Liver (tissue), 8 donors: ENCODE measurements at regions not wholly inside any gene's neighbourhood (a gene's known extent, or its start where the extent isn't known, plus 50 kb on each side); places are given as distances from the start of the nearest gene placed in this dataset.

Experiments
- DNase-seq: peaks from one replicate; pipeline ENCODE4 v3.0.0-alpha.2; 2017; ENCODE audit warnings: low spot score
- H3K27ac ChIP-seq, 2 donors: one replicate each; pipeline ENCODE4 v1.7.0; 2013; ENCODE audit warnings: inconsistent platforms in 2 of 2, low read length in 2 of 2, control low read depth in 1 of 2, low read depth in 1 of 2, mild to moderate bottlenecking in 1 of 2
- H3K27me3 ChIP-seq, 4 donors: one replicate each; pipeline versions ENCODE4 v1.6.1 to v1.7.0; 2013; ENCODE audit warnings: low read length in 3 of 4, inconsistent platforms in 1 of 4, mild to moderate bottlenecking in 1 of 4, moderate library complexity in 1 of 4; ENCODE audit not compliant: control insufficient read depth in 4 of 4, insufficient read depth in 4 of 4
- H3K36me3 ChIP-seq, 4 donors: one replicate each; pipeline versions ENCODE4 v1.6.1 to v1.7.0; 2013; ENCODE audit warnings: low read length in 3 of 4, mild to moderate bottlenecking in 3 of 4, low read depth in 1 of 4, moderate library complexity in 1 of 4; ENCODE audit not compliant: control insufficient read depth in 4 of 4, insufficient read depth in 3 of 4
- H3K4me1 ChIP-seq, 4 donors: one replicate each; pipeline versions ENCODE4 v1.6.1 to v1.7.0; 2013; ENCODE audit warnings: low read length in 3 of 4, mild to moderate bottlenecking in 3 of 4, moderate library complexity in 1 of 4; ENCODE audit not compliant: control insufficient read depth in 4 of 4, insufficient read depth in 4 of 4
- H3K4me3 ChIP-seq, 3 donors: one replicate each; pipeline versions ENCODE4 v1.6.1 to v1.7.0; 2013; ENCODE audit warnings: low read length in 3 of 3, control low read depth in 1 of 3, low read depth in 1 of 3, mild to moderate bottlenecking in 1 of 3
- H3K9ac ChIP-seq, 2 donors: one replicate each; pipeline ENCODE4 v1.7.0; 2013; ENCODE audit warnings: low read length in 2 of 2, mild to moderate bottlenecking in 2 of 2, moderate library complexity in 2 of 2, control low read depth in 1 of 2, low read depth in 1 of 2
- H3K9me3 ChIP-seq, 4 donors: one replicate each; pipeline versions ENCODE4 v1.6.1 to v1.7.0; 2013; ENCODE audit warnings: low read length in 3 of 4; ENCODE audit not compliant: control insufficient read depth in 4 of 4
- ATF3 ChIP-seq: IDR thresholded peaks from 2 replicates; pipeline ENCODE4 v1.6.1; 2016; ENCODE audit warnings: antibody characterized with exemption
- CTCF ChIP-seq: fragments of 150-350 bp; IDR thresholded peaks from 2 replicates; pipeline ENCODE4 v1.5.1; 2017; ENCODE audit warnings: improper control_type of control experiment, low read depth, low read length; ENCODE audit not compliant: missing input control
- EGR1 ChIP-seq, 2 donors: IDR thresholded peaks; 2 replicates each; pipeline ENCODE4 v1.6.1; 2016 to 2018; ENCODE audit warnings: antibody characterized with exemption in 2 of 2, low read depth in 2 of 2
- FOXA1 ChIP-seq: IDR thresholded peaks from 2 replicates; pipeline ENCODE4 v1.6.1; 2016; ENCODE audit warnings: antibody characterized with exemption
- FOXA2 ChIP-seq: IDR thresholded peaks from 2 replicates; pipeline ENCODE4 v1.6.1; 2016; ENCODE audit warnings: antibody characterized with exemption
- GABPA ChIP-seq, 2 donors: IDR thresholded peaks in 1 of 2; conservative IDR thresholded peaks in 1 of 2; 2 replicates each; pipeline ENCODE4 v1.6.1; 2016; ENCODE audit warnings: antibody characterized with exemption in 2 of 2, mild to moderate bottlenecking in 1 of 2, moderate library complexity in 1 of 2
- HNF4A ChIP-seq, 2 donors: conservative IDR thresholded peaks; 2 replicates each; pipeline ENCODE4 v1.6.1; 2016; ENCODE audit warnings: antibody characterized with exemption in 2 of 2, mild to moderate bottlenecking in 2 of 2
- HNF4G ChIP-seq: IDR thresholded peaks from 2 replicates; pipeline ENCODE4 v1.6.1; 2016; ENCODE audit warnings: antibody characterized with exemption
- JUND ChIP-seq, 2 donors: IDR thresholded peaks; 2 replicates each; pipeline ENCODE4 v1.6.1; 2016; ENCODE audit warnings: antibody characterized with exemption in 2 of 2
- MAX ChIP-seq: IDR thresholded peaks from 2 replicates; pipeline ENCODE4 v1.6.1; 2016; ENCODE audit warnings: antibody characterized with exemption
- NR2F2 ChIP-seq: IDR thresholded peaks from 2 replicates; pipeline ENCODE4 v1.6.1; 2016; ENCODE audit warnings: antibody characterized with exemption
- RAD21 ChIP-seq, 2 donors: IDR thresholded peaks; 2 replicates each; pipeline ENCODE4 v1.6.1; 2016; ENCODE audit warnings: antibody characterized with exemption in 2 of 2, mild to moderate bottlenecking in 2 of 2
- REST ChIP-seq: IDR thresholded peaks from 2 replicates; pipeline ENCODE4 v1.6.1; 2016; ENCODE audit warnings: antibody characterized with exemption, mild to moderate bottlenecking
- RXRA ChIP-seq, 2 donors: IDR thresholded peaks; 2 replicates each; pipeline ENCODE4 v1.6.1; 2017 to 2018; ENCODE audit warnings: antibody characterized with exemption in 2 of 2, mild to moderate bottlenecking in 1 of 2
- SP1 ChIP-seq: IDR thresholded peaks from 2 replicates; pipeline ENCODE4 v1.6.1; 2018; ENCODE audit warnings: antibody characterized with exemption, mild to moderate bottlenecking
- TAF1 ChIP-seq: conservative IDR thresholded peaks from 2 replicates; pipeline ENCODE4 v1.6.1; 2016; ENCODE audit warnings: antibody characterized with exemption, mild to moderate bottlenecking
- YY1 ChIP-seq: IDR thresholded peaks from 2 replicates; pipeline ENCODE4 v1.6.1; 2016; ENCODE audit warnings: antibody characterized with exemption, mild to moderate bottlenecking
- ZBTB33 ChIP-seq: IDR thresholded peaks from 2 replicates; pipeline ENCODE4 v1.6.1; 2016; ENCODE audit warnings: antibody characterized with exemption
- WGBS: extraction: QIAGEN DNeasy Blood & Tissue Kit; methylation state at CpG from one replicate; pipeline ENCODE4 v1.1.7; 2013; 5-methylcytosine and 5-hydroxymethylcytosine counted together
- donor health status: healthy.
- donor health status: healthy.
- donor health status: healthy.
- donor health status: healthy.
- donor health status: healthy.

GRCh38 chr3:3315846-3316245 is 136.4 kb upstream of the CRBN start:
- Histone ChIP-seq H3K27me3 (peaks cover 0 to 4% (median 0%) of the 10 kb centered on the region in 4 donors), H3K36me3 (no peaks in the 10 kb centered on the region), H3K27ac (no peak overlapping the region), H3K9ac (no peak overlapping the region), H3K4me1 (no peaks in the 10 kb centered on the region), H3K4me3 (no peak overlapping the region), H3K9me3 (peaks cover 0 to 4% (median 0%) of the 10 kb centered on the region in 4 donors)
- DNase-seq: no peak
- TF ChIP-seq NR2F2 (no peak), YY1 (no peak), RAD21 (IDR thresholded peaks at IDR 0.05) (no peak), JUND (IDR thresholded peaks at IDR 0.05) (no peak), HNF4A (conservative IDR thresholded peaks at IDR 0.05) (no peak), EGR1 (IDR thresholded peaks at IDR 0.05; ENCODE audit: low read depth in 2 of 2) (no peak), FOXA2 (no peak), REST (no peak), CTCF (no peak), GABPA (IDR thresholded peaks at IDR 0.05 in 1 of 2, conservative IDR thresholded peaks at IDR 0.05 in 1 of 2) (no peak), MAX (no peak), HNF4G (no peak), TAF1 (no peak)
- WGBS: 76% methylated on average over 7 of the region's 7 CpGs

- Histone ChIP-seq H3K4me1 (no peaks in the 10 kb centered on the region), H3K27me3 (peaks cover 0 to 3% (median 0%) of the 10 kb centered on the region in 4 donors), H3K4me3 (no peak overlapping the region), H3K9ac (no peak overlapping the region), H3K9me3 (no peaks in the 10 kb centered on the region), H3K36me3 (no peaks in the 10 kb centered on the region), H3K27ac (no peak overlapping the region)
- TF ChIP-seq YY1 (no peak), SP1 (no peak), RXRA (IDR thresholded peaks at IDR 0.05) (no peak), ZBTB33 (no peak), ATF3 (no peak), RAD21 (IDR thresholded peaks at IDR 0.05) (no peak), HNF4A (conservative IDR thresholded peaks at IDR 0.05) (no peak), NR2F2 (no peak), TAF1 (no peak), FOXA1 (no peak), GABPA (IDR thresholded peaks at IDR 0.05 in 1 of 2, conservative IDR thresholded peaks at IDR 0.05 in 1 of 2) (no peak), HNF4G (no peak), CTCF (no peak)
- no peak for DNase-seq
- WGBS: 57% methylated on average over 3 of the region's 3 CpGs
Observed at GRCh38 chr3:3309887-3310286, 130.4 kb upstream of the CRBN start.
